ENCODE measurements at regions not wholly inside any gene's neighbourhood (a gene's known extent, or its start where the extent isn't known, plus 50 kb on each side); places are given as distances from the start of the nearest gene placed in this dataset.
"Not testable (repeated sequence)": the region's sequence is repeated elsewhere in the genome, so short reads cannot be mapped to it uniquely, and the experiment has no call there.

DNA sequence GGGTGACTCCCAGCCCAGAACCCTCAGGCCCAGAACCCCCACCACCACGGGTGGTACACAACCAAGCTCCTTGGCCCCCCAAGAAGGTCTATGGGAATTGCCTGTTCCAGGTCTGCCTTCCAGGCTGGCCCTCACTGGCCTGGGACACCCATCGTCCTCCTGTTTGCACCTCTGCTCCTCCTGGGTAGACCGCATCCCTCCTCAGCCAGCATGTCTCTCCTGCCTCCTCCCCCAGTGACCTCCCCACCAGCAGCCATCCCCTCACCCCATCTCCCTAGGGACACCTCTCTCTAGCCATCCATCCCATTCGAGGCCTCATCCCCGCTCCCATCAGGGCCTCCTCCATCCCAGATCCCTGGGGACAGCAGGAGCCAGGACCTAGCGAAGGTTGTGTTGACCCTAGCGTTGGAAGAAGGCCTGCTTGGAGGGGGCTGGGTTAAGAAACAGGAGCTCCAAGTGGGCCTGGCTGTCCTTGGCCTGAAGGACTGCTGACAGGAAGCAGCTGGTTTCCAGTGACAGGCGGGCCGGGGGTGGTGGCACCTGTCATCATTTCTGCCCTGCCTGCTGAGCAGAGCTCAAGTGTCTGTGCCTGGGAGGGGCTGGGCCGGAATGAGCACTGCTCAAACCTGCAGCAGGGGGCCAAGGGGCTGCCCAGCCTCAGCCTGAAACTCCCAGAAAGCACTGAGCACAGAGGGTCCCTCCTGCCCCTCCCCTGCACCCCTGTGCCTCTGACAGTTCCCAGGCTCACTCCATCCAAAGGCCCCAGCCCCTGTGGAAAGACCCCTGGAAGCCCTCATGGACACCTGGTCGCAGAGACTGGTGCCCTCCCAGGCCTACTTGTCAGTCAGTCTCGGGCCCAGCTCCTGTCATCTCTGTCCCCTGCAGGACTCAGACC is 96.0 kb upstream of the OTOS start:
- TF ChIP-seq POLR2AphosphoS5 (IDR thresholded peaks at IDR 0.05; ENCODE audit: low read depth, low read length) (no peak), POLR2A (IDR thresholded peaks at IDR 0.05; ENCODE audit: low read depth, low read length) (no peak), SPI1 (IDR thresholded peaks at IDR 0.05; ENCODE audit: low read depth, low read length) (no peak), PAX5 (IDR thresholded peaks at IDR 0.05; ENCODE audit: insufficient read depth, low read length, severe bottlenecking) (no peak), POU2F2 (IDR thresholded peaks at IDR 0.05; ENCODE audit: low read depth, low read length) (no peak), TAF1 (IDR thresholded peaks at IDR 0.05; ENCODE audit: low read depth, low read length) (no peak)
- DNase-seq (ENCODE audit: insufficient read length, low spot score): no peak
- no peak for FAIRE-seq

DNA sequence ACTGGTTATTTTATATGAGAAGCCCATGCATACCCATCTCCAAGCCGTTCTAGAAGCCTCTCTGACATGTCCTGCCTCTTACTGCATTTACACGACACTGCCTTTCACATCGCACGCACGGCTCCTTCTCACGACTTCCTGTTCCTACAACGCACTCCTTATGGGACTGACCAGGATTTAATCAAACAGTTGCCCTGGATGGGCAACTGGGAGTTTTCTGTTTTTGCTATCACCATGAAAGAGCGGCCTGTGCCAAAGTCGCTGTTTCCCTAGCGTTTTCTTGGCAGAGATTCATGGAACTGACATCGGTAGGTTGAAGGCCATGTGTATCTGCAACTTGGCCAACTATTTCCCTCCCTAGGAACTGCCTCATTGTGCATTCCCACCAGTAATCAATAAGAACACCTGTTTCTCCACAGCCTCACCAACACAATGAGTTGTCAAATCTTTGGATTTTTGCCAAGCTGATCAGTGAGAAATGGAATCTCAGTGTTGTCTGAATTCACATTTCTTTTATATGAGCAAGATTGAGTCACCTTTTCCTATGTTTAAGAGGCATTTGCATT is 97.2 kb upstream of the OTOS start:
- TF ChIP-seq POU2F2 (IDR thresholded peaks at IDR 0.05; ENCODE audit: low read depth, low read length) (no peak), PAX5 (IDR thresholded peaks at IDR 0.05; ENCODE audit: insufficient read depth, low read length, severe bottlenecking) (no peak), TAF1 (IDR thresholded peaks at IDR 0.05; ENCODE audit: low read depth, low read length) (no peak), POLR2AphosphoS5 (IDR thresholded peaks at IDR 0.05; ENCODE audit: low read depth, low read length) (no peak), POLR2A (IDR thresholded peaks at IDR 0.05; ENCODE audit: low read depth, low read length) (no peak), SPI1 (IDR thresholded peaks at IDR 0.05; ENCODE audit: low read depth, low read length) (no peak)
- FAIRE-seq (no peak), DNase-seq (ENCODE audit: insufficient read length, low spot score) (no peak)

DNA sequence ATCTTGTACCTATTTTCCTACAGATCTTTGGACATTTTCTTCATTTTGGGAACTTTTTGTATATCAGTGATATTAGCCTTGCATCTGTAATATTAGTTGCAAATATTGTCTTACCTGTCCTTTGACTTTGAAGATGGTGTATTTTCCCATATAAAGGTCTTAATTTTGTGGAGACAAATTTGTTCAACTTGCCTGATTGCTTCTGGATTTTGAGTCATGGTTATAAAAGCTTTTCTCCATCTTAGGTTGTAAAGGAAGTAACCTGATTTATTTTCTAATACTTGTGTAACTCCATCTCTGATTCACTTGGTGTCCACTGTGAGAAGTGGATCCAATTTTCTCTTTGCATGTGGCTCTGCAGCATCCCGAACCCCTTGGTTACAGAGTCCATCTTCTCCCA is 97.7 kb upstream of the OTOS start:
- no peak for TF ChIP-seq POLR2AphosphoS5 (IDR thresholded peaks at IDR 0.05; ENCODE audit: low read depth, low read length)
- no peak for TF ChIP-seq POU2F2 (IDR thresholded peaks at IDR 0.05; ENCODE audit: low read depth, low read length)
- TF ChIP-seq TAF1 (IDR thresholded peaks at IDR 0.05; ENCODE audit: low read depth, low read length): no peak
- TF ChIP-seq POLR2A (IDR thresholded peaks at IDR 0.05; ENCODE audit: low read depth, low read length): no peak
- no peak for TF ChIP-seq SPI1 (IDR thresholded peaks at IDR 0.05; ENCODE audit: low read depth, low read length)
- TF ChIP-seq PAX5 (IDR thresholded peaks at IDR 0.05; ENCODE audit: insufficient read depth, low read length, severe bottlenecking): no peak
- DNase-seq (ENCODE audit: insufficient read length, low spot score) (no peak), FAIRE-seq (no peak)

DNA sequence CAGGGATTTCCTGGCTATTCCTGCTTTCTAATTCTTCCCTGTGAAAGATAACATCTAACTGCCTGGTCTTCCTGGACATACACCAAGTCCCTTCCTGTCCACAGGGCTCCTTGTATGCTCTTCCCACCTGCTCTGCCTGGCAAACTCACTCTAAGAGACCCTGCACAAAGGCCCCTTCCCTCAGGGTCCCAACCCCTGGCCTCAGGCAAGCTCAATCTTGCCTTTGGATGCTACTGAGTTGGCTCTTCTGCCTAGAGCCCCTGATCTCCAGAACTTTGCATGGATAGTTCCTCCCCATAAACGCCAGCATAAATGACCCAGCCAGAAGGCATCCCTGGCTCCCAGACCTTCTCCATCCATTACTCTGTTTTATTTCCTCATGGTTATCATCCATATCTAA is 98.3 kb upstream of the OTOS start:
- FAIRE-seq (no peak), DNase-seq (ENCODE audit: insufficient read length, low spot score) (no peak)
- TF ChIP-seq SPI1 (IDR thresholded peaks at IDR 0.05; ENCODE audit: low read depth, low read length): no peak
- TF ChIP-seq POU2F2 (IDR thresholded peaks at IDR 0.05; ENCODE audit: low read depth, low read length): no peak
- TF ChIP-seq POLR2A (IDR thresholded peaks at IDR 0.05; ENCODE audit: low read depth, low read length): no peak
- TF ChIP-seq TAF1 (IDR thresholded peaks at IDR 0.05; ENCODE audit: low read depth, low read length): no peak

DNA sequence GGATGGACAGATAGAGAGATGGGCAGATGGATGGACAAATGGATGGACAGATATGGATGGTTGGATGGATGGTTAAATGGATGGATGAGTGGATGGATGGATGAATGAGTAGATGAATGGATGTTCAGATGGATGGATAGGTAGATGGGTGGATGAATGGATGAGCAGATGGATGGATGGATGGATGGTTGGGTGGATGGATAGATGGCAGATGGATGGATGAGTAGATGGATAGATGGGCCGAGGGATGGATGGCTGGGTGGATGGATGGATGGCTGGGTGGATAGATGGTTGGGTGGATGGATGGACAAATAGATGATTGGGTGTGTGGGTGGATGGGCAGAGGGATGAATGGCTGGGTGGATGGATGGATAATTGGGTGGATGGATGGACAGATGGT is 98.9 kb upstream of the OTOS start:
- no peak for TF ChIP-seq POU2F2 (IDR thresholded peaks at IDR 0.05; ENCODE audit: low read depth, low read length)
- TF ChIP-seq TAF1 (IDR thresholded peaks at IDR 0.05; ENCODE audit: low read depth, low read length): no peak
- TF ChIP-seq PAX5 (IDR thresholded peaks at IDR 0.05; ENCODE audit: insufficient read depth, low read length, severe bottlenecking): no peak
- TF ChIP-seq POLR2AphosphoS5 (IDR thresholded peaks at IDR 0.05; ENCODE audit: low read depth, low read length): no peak
- no peak for TF ChIP-seq SPI1 (IDR thresholded peaks at IDR 0.05; ENCODE audit: low read depth, low read length)
- no peak for TF ChIP-seq POLR2A (IDR thresholded peaks at IDR 0.05; ENCODE audit: low read depth, low read length)
- FAIRE-seq (no peak), DNase-seq (ENCODE audit: insufficient read length, low spot score) (no peak)

DNA sequence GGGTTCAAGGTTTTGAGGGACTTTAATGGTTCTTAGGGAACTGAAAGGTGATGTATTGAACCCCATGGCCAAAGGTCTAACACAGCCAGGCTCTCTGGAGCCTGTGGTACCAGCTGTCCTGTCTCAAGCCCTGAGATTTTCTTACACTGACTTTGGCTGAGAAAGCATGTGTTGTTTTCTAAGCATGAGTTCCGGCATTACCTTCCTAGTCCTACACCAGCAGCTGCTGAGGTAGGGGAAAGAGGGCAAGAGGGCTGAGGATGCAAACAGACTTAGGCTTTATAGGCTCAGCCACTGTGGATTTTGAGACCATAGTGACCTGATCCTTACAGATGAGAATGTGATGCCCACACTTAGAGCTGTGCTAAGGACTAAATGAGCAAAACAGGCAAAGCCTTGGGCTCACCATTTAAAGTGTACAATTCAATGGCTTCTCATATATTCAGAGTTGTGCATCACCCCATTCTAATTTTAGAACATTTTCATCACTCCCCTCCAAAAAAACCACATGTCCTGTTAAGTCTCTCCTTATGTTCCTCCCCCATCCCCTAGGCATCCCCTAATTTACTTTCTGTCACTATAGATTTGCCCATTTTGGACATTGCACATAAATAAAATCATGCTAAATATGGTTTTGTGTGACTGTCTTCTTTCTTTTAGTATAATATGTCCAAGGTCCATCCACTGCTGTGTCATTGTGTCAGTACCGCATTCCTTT is 99.7 kb upstream of the OTOS start:
- TF ChIP-seq PAX5 (IDR thresholded peaks at IDR 0.05; ENCODE audit: insufficient read depth, low read length, severe bottlenecking) (no peak), POLR2A (IDR thresholded peaks at IDR 0.05; ENCODE audit: low read depth, low read length) (no peak), TAF1 (IDR thresholded peaks at IDR 0.05; ENCODE audit: low read depth, low read length) (no peak)
- FAIRE-seq (no peak), DNase-seq (ENCODE audit: insufficient read length, low spot score) (no peak)

DNA sequence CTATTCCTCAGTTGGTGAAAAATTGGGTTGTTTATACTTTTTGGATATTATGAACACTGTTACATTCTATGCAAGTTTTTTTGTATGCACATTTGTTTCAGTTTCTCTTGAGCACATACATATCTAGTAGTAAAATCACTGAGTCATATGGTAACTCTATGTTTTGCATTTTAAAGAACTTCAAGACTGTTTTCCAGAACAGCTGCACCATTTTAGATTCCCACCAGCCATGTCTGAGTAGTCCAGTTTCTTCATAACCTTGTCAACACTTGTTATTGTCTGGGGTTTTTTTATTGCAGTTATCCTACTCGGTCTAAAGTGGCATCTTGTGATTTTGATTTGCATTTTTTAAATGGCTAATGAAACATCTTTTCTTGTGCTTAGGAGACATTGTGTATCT is 100.3 kb upstream of the OTOS start:
- FAIRE-seq (no peak), DNase-seq (ENCODE audit: insufficient read length, low spot score) (no peak)
- TF ChIP-seq TAF1 (IDR thresholded peaks at IDR 0.05; ENCODE audit: low read depth, low read length) (no peak), SPI1 (IDR thresholded peaks at IDR 0.05; ENCODE audit: low read depth, low read length) (no peak), POLR2AphosphoS5 (IDR thresholded peaks at IDR 0.05; ENCODE audit: low read depth, low read length) (no peak), POLR2A (IDR thresholded peaks at IDR 0.05; ENCODE audit: low read depth, low read length) (no peak), PAX5 (IDR thresholded peaks at IDR 0.05; ENCODE audit: insufficient read depth, low read length, severe bottlenecking) (no peak), POU2F2 (IDR thresholded peaks at IDR 0.05; ENCODE audit: low read depth, low read length) (no peak)

DNA sequence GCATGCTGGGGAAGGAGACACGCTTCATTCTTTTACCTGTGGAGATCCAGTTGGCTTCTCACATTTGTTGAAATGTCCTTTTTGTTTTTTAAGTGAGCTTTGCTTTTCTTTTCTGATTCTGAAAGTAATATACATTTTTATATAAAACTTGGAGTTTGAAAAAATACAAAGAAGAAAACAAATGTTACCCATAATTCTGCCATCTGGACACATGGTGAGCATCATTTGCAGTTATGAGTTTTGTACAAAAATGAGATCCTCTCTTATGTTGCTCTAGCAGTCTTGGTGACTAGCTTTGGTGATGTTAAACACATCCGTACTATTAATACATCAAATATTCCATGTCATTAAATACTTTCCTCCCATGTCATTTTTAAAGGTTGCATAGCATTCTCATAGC is 101.1 kb upstream of the OTOS start:
- FAIRE-seq: no peak
- DNase-seq (ENCODE audit: insufficient read length, low spot score): no peak
- TF ChIP-seq SPI1 (IDR thresholded peaks at IDR 0.05; ENCODE audit: low read depth, low read length): no peak
- no peak for TF ChIP-seq POU2F2 (IDR thresholded peaks at IDR 0.05; ENCODE audit: low read depth, low read length)
- no peak for TF ChIP-seq PAX5 (IDR thresholded peaks at IDR 0.05; ENCODE audit: insufficient read depth, low read length, severe bottlenecking)

DNA sequence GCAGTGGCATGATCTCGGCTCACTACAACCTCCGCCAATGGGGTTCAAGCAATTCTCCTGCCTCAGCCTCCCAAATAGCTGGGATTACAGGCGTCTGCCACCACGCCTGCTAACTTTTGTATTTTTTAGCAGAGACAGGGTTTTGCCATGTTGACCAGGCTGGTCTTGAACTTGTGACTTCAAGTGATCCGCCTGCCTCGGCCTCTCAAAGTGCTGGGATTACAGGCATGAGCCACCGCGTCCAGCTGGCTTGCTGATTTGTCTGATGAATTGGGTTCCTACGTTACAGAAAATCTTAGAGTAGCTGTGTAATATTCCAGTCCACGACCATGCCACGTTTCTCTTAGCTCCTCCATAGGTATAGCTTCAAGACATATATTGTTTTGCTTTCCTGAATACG is 102.6 kb upstream of the OTOS start:
- DNase-seq (ENCODE audit: insufficient read length, low spot score); FAIRE-seq: not testable (repeated sequence)

DNA sequence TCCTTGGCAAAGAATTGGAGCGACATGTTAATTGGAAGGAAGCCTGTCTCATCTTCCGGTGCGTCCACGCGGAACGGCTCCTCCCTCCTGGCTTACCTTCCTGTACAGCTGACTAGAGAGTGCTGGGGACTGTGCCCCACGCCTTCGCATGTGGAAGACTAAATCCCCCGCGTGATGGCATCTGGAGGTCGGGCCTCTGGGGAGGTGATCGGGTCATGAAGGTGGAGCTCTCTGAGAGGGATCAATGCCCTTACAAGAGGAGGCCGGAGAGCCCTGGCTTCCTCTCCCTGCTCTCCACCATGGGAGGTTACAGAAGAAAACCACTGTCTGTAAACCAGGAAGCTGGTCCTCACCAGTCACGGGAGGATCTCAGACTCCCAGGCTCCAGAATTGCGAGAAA is 104.1 kb upstream of the OTOS start:
- TF ChIP-seq POLR2AphosphoS5 (IDR thresholded peaks at IDR 0.05; ENCODE audit: low read depth, low read length): no peak
- no peak for TF ChIP-seq PAX5 (IDR thresholded peaks at IDR 0.05; ENCODE audit: insufficient read depth, low read length, severe bottlenecking)
- TF ChIP-seq SPI1 (IDR thresholded peaks at IDR 0.05; ENCODE audit: low read depth, low read length): no peak
- no peak for TF ChIP-seq TAF1 (IDR thresholded peaks at IDR 0.05; ENCODE audit: low read depth, low read length)
- TF ChIP-seq POU2F2 (IDR thresholded peaks at IDR 0.05; ENCODE audit: low read depth, low read length): no peak
- TF ChIP-seq POLR2A (IDR thresholded peaks at IDR 0.05; ENCODE audit: low read depth, low read length): no peak
- FAIRE-seq (no peak), DNase-seq (ENCODE audit: insufficient read length, low spot score) (no peak)
